ENCODE measurements at regions not wholly inside any gene's neighbourhood (a gene's known extent, or its start where the extent isn't known, plus 50 kb on each side); places are given as distances from the start of the nearest gene placed in this dataset.

GRCh38 chr10:4434105-4434504 is 391.9 kb upstream of the AKR1E2 start:
- TF ChIP-seq CTCF (IDR thresholded peaks at IDR 0.05): no peak
- TF ChIP-seq TCF7L2 (IDR thresholded peaks at IDR 0.05; ENCODE audit: low read depth, low read length): no peak
- no peak for TF ChIP-seq POLR2AphosphoS5 (IDR thresholded peaks at IDR 0.05; ENCODE audit: low read depth, low read length)
- TF ChIP-seq SIN3A (IDR thresholded peaks at IDR 0.05; ENCODE audit: borderline replicate concordance, insufficient read depth, low read depth, low read length): no peak
- TF ChIP-seq, protein P1, sequence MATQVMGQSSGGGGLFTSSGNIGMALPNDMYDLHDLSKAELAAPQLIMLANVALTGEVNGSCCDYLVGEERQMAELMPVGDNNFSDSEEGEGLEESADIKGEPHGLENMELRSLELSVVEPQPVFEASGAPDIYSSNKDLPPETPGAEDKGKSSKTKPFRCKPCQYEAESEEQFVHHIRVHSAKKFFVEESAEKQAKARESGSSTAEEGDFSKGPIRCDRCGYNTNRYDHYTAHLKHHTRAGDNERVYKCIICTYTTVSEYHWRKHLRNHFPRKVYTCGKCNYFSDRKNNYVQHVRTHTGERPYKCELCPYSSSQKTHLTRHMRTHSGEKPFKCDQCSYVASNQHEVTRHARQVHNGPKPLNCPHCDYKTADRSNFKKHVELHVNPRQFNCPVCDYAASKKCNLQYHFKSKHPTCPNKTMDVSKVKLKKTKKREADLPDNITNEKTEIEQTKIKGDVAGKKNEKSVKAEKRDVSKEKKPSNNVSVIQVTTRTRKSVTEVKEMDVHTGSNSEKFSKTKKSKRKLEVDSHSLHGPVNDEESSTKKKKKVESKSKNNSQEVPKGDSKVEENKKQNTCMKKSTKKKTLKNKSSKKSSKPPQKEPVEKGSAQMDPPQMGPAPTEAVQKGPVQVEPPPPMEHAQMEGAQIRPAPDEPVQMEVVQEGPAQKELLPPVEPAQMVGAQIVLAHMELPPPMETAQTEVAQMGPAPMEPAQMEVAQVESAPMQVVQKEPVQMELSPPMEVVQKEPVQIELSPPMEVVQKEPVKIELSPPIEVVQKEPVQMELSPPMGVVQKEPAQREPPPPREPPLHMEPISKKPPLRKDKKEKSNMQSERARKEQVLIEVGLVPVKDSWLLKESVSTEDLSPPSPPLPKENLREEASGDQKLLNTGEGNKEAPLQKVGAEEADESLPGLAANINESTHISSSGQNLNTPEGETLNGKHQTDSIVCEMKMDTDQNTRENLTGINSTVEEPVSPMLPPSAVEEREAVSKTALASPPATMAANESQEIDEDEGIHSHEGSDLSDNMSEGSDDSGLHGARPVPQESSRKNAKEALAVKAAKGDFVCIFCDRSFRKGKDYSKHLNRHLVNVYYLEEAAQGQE (IDR thresholded peaks at IDR 0.05; ENCODE audit: insufficient read depth in 1 of 2, low read depth in 2 of 2, low read length in 1 of 2): no peak

All from Panc1 (cell line).